SK-N-MC (cell line): ENCODE measurements at regions not wholly inside any gene's neighbourhood (a gene's known extent, or its start where the extent isn't known, plus 50 kb on each side); places are given as distances from the start of the nearest gene placed in this dataset.

Experiments used
- EZH2 ChIP-seq: fragments of 200-600 bp; sonication (generic); IDR thresholded peaks from one replicate; pipeline ENCODE4 v1.6.1; 2017; ENCODE audit warnings: antibody characterized with exemption
- POLR2AphosphoS5 ChIP-seq: IDR thresholded peaks from 2 replicates; pipeline ENCODE4 v1.6.1; 2012; ENCODE audit warnings: mild to moderate bottlenecking, low read depth, low read length, borderline replicate concordance

DNA sequence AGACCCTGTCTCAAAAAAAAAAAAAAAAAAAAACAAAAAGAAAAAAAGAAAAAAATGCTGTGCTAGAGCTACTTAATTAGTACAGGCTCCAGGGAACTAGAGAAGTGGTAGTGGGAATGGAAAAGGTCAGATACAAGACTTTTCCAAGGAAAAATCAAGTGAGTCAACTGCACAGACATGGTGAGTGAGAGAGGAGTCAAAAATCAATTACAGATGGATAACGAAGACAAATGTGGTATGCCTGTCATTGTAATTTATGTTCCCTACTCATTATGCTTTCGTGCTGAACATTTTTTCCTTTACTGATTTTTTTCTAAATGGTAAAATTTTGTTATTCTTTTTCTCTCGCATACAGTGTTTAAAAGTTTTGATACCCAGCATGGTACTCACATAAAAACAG lies 111.5 kb downstream of the MDH1 start:
- TF ChIP-seq POLR2AphosphoS5 (no peak), EZH2 (no peak)
